ENCODE measurements at regions not wholly inside any gene's neighbourhood (a gene's known extent, or its start where the extent isn't known, plus 50 kb on each side); places are given as distances from the start of the nearest gene placed in this dataset.

DNA sequence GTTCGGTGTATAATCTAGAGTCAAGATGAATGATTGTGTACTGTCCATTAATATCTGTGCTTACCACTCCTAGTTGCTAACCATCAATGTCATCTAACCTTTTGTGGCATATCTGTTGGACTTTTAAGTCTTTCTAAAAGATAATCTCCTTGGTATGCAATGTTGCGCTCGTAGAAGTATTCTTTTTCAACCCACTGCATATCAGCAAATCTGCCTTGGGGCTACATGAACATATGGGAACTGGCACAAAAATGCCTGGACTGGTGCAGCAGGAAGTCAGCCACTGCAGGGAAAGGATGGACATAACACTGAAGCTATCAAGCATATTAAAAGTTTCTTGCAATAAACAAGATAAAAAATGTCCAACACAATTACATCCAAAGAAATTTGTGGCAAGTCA, 124.3 kb upstream of the SLC38A4 start:
- TF ChIP-seq, protein P1, sequence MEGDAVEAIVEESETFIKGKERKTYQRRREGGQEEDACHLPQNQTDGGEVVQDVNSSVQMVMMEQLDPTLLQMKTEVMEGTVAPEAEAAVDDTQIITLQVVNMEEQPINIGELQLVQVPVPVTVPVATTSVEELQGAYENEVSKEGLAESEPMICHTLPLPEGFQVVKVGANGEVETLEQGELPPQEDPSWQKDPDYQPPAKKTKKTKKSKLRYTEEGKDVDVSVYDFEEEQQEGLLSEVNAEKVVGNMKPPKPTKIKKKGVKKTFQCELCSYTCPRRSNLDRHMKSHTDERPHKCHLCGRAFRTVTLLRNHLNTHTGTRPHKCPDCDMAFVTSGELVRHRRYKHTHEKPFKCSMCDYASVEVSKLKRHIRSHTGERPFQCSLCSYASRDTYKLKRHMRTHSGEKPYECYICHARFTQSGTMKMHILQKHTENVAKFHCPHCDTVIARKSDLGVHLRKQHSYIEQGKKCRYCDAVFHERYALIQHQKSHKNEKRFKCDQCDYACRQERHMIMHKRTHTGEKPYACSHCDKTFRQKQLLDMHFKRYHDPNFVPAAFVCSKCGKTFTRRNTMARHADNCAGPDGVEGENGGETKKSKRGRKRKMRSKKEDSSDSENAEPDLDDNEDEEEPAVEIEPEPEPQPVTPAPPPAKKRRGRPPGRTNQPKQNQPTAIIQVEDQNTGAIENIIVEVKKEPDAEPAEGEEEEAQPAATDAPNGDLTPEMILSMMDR (IDR thresholded peaks at IDR 0.05), result no peak
- TF ChIP-seq POLR2AphosphoS5 (IDR thresholded peaks at IDR 0.05), result no peak
- no peak for TF ChIP-seq POLR2A (IDR thresholded peaks at IDR 0.05)
- no peak for TF ChIP-seq EP300 (IDR thresholded peaks at IDR 0.05)
- intact Hi-C loops (cut with DNase I; ENCODE audit: low total_unique reads), result no loop called here
- WGBS, 5 donors, result 75 to 81% (median 77%) methylated on average over 3 of the region's 3 CpGs
- Histone ChIP-seq H3K9me3 (no peaks in the 10 kb centered on the region), H3K4me1 (no peaks in the 10 kb centered on the region), H3K36me3 (no peaks in the 10 kb centered on the region), H3K27ac (no peak overlapping the region), H3K27me3 (no peaks in the 10 kb centered on the region), H3K4me3 (no peak overlapping the region)
- DNase-seq, result no peak

DNA sequence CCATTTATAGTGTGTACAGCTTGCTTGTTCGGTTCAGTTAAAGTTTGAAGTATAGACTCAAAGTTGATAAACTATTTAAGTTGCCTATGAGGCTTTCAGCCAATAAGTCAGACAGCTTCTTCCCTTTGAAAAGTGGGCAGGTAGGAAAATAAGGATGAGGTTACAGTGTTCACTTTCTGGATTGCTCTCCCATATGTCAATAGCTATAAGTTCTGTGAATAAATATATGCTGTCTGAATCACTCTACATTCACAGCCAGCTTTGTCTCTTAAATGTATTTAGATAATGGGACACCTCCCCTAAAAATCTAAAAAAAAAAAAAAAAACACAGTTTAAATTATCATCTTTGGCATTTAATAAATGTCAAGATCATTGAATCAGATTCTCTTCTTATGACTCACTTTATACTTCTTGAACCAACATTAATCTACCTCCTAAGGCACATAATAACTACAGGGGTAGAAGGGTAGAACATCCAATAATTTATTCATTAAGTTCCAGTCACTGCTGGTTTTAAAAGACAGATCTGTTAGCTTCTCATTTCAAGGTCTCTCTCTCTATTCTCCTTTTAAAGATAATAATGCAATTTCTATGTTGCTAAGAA, 126.4 kb upstream of the PCED1B start:
- Histone ChIP-seq H3K4me1 (no peaks in the 10 kb centered on the region), H3K4me3 (no peak overlapping the region), H3K36me3 (no peaks in the 10 kb centered on the region), H3K27ac (no peak overlapping the region), H3K27me3 (no peaks in the 10 kb centered on the region), H3K9me3 (no peaks in the 10 kb centered on the region)
- DNase-seq, result no peak
- 50 to 66% (median 56%) methylated on average over 1 of the region's 1 CpG for WGBS, 5 donors
- TF ChIP-seq, protein P1 (IDR thresholded peaks at IDR 0.05), result no peak
- TF ChIP-seq POLR2AphosphoS5 (IDR thresholded peaks at IDR 0.05) (no peak), POLR2A (IDR thresholded peaks at IDR 0.05) (no peak), EP300 (IDR thresholded peaks at IDR 0.05) (no peak)
- intact Hi-C loops (cut with DNase I; ENCODE audit: low total_unique reads), result no loop called here

DNA sequence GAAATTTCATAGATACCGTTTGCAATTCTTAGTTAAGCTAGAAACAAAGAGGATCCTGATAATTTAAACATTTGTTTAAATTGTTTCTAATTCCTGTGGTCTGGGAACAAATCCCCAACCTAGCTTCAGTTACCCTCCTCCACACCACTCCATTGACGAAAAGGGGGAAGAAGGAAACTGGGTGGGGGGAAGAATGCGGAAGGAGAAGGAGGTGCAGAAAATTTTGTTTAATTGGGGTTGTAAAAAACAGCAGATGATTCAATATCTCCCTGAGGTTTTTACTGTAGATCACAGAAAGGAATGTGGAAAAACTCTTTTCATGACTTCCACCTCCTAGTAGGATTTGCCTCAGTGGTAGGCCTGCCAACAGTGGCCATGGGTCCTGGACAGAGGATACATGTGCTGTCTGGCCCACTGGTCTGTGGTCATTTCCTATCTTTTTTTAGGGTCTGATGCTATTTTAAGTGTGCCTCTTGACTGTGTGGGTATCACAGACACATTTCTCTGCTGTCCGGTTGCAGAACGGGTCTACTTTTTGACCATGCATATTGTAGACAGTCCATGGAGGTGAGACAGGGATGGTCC, 122.9 kb upstream of the PCED1B start:
- Histone ChIP-seq H3K27ac (no peak overlapping the region), H3K36me3 (no peaks in the 10 kb centered on the region), H3K4me3 (no peak overlapping the region), H3K27me3 (no peaks in the 10 kb centered on the region), H3K4me1 (no peaks in the 10 kb centered on the region), H3K9me3 (no peaks in the 10 kb centered on the region)
- DNase-seq, result no peak
- intact Hi-C loops (cut with DNase I; ENCODE audit: low total_unique reads), result no loop called here
- WGBS, 5 donors, result 66 to 71% (median 68%) methylated on average over 5 of the region's 5 CpGs
- TF ChIP-seq POLR2A (IDR thresholded peaks at IDR 0.05) (no peak), POLR2AphosphoS5 (IDR thresholded peaks at IDR 0.05) (no peak), EP300 (IDR thresholded peaks at IDR 0.05) (no peak)
- TF ChIP-seq, protein P1 (IDR thresholded peaks at IDR 0.05), result no peak

DNA sequence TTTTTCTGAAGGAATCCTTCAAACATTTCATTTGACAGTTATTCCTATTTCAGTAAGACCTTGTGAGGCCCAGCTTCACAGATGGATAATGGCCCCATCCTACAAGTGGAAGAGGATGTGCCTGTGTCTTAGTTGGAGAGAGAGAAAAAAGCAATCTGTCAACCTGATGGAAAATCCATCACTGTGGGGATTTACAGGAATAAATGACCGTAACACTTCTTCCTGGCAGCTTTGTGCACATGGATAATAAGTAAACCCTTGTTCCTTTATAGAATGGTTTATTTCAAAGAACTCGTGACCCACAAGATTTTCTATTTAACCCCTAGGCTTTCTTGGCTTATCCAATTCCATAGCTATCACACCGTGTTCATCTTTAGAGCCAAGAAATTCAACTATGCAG, 121.4 kb upstream of the PCED1B start:
- Histone ChIP-seq H3K4me1 (no peaks in the 10 kb centered on the region), H3K4me3 (no peak overlapping the region), H3K27me3 (no peaks in the 10 kb centered on the region), H3K9me3 (no peaks in the 10 kb centered on the region), H3K36me3 (no peaks in the 10 kb centered on the region), H3K27ac (no peak overlapping the region)
- no peak for TF ChIP-seq EP300 (IDR thresholded peaks at IDR 0.05)
- no peak for TF ChIP-seq POLR2AphosphoS5 (IDR thresholded peaks at IDR 0.05)
- no peak for TF ChIP-seq POLR2A (IDR thresholded peaks at IDR 0.05)
- TF ChIP-seq, protein P1 (IDR thresholded peaks at IDR 0.05), result no peak
- no peak for DNase-seq
- 69 to 87% (median 76%) methylated on average over 3 of the region's 3 CpGs for WGBS, 5 donors
- intact Hi-C loops (cut with DNase I; ENCODE audit: low total_unique reads), result no loop called here

Data from stomach (tissue), 8 donors.